WI38 (cell line): ENCODE measurements at regions not wholly inside any gene's neighbourhood (a gene's known extent, or its start where the extent isn't known, plus 50 kb on each side); places are given as distances from the start of the nearest gene placed in this dataset.

Source experiments
- H3K4me3 ChIP-seq: 2 replicates; pipeline ENCODE4 v1.5.1; 2011; ENCODE audit warnings: low read depth, mild to moderate bottlenecking, control low read depth, low read length
- CTCF ChIP-seq: IDR thresholded peaks from 2 replicates; pipeline ENCODE4 v1.5.1; 2012; ENCODE audit warnings: low read depth, mild to moderate bottlenecking, control low read depth, low read length

GRCh38 chr3:11089931-11090330 lies 64.4 kb upstream of the HRH1 start:
- H3K4me3 ChIP-seq = no peak overlapping the region
- no peak for TF ChIP-seq CTCF

- TF ChIP-seq CTCF = no peak
- H3K4me3 ChIP-seq = no peak overlapping the region
Measured at GRCh38 chr3:11090551-11090950, 63.7 kb upstream of the HRH1 start.

GRCh38 chr3:11091088-11091590 lies 63.2 kb upstream of the HRH1 start:
- TF ChIP-seq CTCF = no peak
- no peak overlapping the region for H3K4me3 ChIP-seq

GRCh38 chr3:11091791-11092190 lies 62.5 kb upstream of the HRH1 start:
- TF ChIP-seq CTCF = no peak
- no peak overlapping the region for H3K4me3 ChIP-seq

- no peak overlapping the region for H3K4me3 ChIP-seq
- no peak for TF ChIP-seq CTCF
Measured at GRCh38 chr3:11093823-11094340, 60.4 kb upstream of the HRH1 start.

DNA sequence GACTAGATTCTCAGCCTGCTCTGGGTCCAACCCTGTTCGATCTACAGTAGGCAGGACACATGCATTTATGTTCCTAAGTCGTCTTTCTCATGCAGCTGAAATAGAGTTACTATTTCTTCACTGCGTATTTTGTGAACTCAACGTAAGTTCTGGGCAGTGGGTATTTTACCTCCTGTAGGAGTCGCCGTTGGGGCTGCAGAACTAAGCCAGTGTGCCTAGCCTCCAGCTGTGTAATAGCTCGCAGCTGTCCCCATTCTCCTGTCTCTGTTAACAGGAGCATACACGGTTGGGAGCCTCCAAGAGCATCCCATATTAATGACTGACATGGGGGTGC lies 58.4 kb upstream of the HRH1 start:
- no peak overlapping the region; the same call in 1 of the 2 replicates for H3K4me3 ChIP-seq
- no peak for TF ChIP-seq CTCF

DNA sequence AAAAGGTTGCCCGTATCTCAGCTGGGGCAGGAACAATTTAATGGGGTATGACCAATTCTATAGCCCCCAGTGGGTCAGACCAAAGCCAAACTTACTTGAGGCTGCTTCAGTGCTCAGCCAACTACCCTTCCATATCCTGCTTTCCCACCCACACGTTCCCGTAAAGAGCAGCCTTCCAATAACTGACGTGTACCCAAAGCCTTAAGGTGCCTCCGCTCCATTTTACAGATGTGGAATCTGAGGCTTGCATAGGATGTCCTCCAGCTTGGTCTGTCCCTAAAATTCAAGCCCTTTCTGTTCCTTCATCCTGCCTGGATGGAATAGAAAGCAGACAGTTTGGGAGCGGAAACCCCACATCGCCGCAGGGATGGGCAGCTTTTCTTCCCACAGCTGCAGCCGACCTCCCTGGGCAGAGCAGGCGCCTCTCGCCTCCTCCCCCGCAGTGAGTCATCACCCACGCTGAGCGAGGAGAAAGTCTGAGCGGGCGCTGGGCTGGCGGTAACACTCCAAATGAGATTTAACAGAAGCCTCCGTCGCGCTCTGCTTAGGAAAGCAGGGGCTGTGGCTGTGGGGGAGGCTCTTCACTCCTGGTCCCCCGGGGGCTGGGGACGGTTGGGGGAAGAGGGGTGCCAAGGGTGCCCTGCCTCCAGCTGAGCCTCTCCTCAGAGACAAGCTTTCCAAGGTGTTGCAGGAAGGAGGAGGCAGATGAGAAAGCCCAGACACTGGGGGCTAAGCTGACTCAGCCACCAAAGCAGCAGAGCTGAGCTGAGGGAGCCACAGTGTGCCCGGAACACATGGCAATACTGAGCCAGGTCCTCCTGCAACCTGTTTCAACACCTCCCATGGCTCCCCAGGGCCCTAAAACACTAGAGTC lies 57.8 kb upstream of the HRH1 start:
- TF ChIP-seq CTCF = no peak
- H3K4me3 ChIP-seq = peak overlapping the region; percentile 56
